ENCODE measurements at regions not wholly inside any gene's neighbourhood (a gene's known extent, or its start where the extent isn't known, plus 50 kb on each side); places are given as distances from the start of the nearest gene placed in this dataset.

GRCh38 chr13:112204346-112205327 lies 137.7 kb downstream of the SOX1 start:
- intact Hi-C loops (cut with DNase I) = no loop called here
- Histone ChIP-seq H3K36me3 (no peaks in the 10 kb centered on the region), H3K27ac (no peak overlapping the region), H3K4me3 (peak overlapping the region; percentile 10), H3K27me3 (peaks cover 45% of the 10 kb centered on the region), H3K9me3 (no peaks in the 10 kb centered on the region), H3K4me1 (no peaks in the 10 kb centered on the region)
- peak; percentile 22 for ATAC-seq
- TF ChIP-seq CTCF (IDR thresholded peaks at IDR 0.05) = no peak
- no peak for DNase-seq

GRCh38 chr13:112205990-112206389 lies 139.0 kb downstream of the SOX1 start:
- no peak for DNase-seq
- ATAC-seq = no peak
- Histone ChIP-seq H3K4me1 (no peaks in the 10 kb centered on the region), H3K4me3 (no peak overlapping the region), H3K9me3 (no peaks in the 10 kb centered on the region), H3K27ac (no peak overlapping the region), H3K36me3 (no peaks in the 10 kb centered on the region), H3K27me3 (peaks cover 45% of the 10 kb centered on the region)
- intact Hi-C loops (cut with DNase I) = no loop called here
- TF ChIP-seq CTCF (IDR thresholded peaks at IDR 0.05) = no peak

- ATAC-seq (no peak), DNase-seq (no peak)
- no peak overlapping the region for H3K4me3 ChIP-seq
- TF ChIP-seq CTCF (IDR thresholded peaks at IDR 0.05) = no peak
- intact Hi-C loops (cut with DNase I) = no loop called here
- no peaks in the 10 kb centered on the region for H3K36me3 ChIP-seq
- H3K27ac ChIP-seq = no peak overlapping the region
- no peaks in the 10 kb centered on the region for H3K9me3 ChIP-seq
- no peaks in the 10 kb centered on the region for H3K4me1 ChIP-seq
- peaks cover 45% of the 10 kb centered on the region for H3K27me3 ChIP-seq
Measured at GRCh38 chr13:112207129-112207528, 140.2 kb downstream of the SOX1 start.

GRCh38 chr13:112208656-112209055 lies 141.7 kb downstream of the SOX1 start:
- no peak for ATAC-seq
- Histone ChIP-seq H3K27me3 (peaks cover 33% of the 10 kb centered on the region), H3K9me3 (no peaks in the 10 kb centered on the region), H3K36me3 (no peaks in the 10 kb centered on the region), H3K27ac (no peak overlapping the region), H3K4me1 (no peaks in the 10 kb centered on the region), H3K4me3 (no peak overlapping the region)
- no peak for DNase-seq
- intact Hi-C loops (cut with DNase I) = no loop called here
- TF ChIP-seq CTCF (IDR thresholded peaks at IDR 0.05) = no peak

GRCh38 chr13:112209266-112209665 lies 142.3 kb downstream of the SOX1 start:
- H3K4me1 ChIP-seq = no peaks in the 10 kb centered on the region
- peaks cover 27% of the 10 kb centered on the region for H3K27me3 ChIP-seq
- no peaks in the 10 kb centered on the region for H3K9me3 ChIP-seq
- intact Hi-C loops (cut with DNase I) = no loop called here
- no peak for TF ChIP-seq CTCF (IDR thresholded peaks at IDR 0.05)
- H3K27ac ChIP-seq = no peak overlapping the region
- no peak for DNase-seq
- no peaks in the 10 kb centered on the region for H3K36me3 ChIP-seq
- no peak for ATAC-seq
- H3K4me3 ChIP-seq = no peak overlapping the region

All from upper lobe of right lung (tissue), 1 donor.